IMR-90 (cell line): ENCODE measurements at regions not wholly inside any gene's neighbourhood (a gene's known extent, or its start where the extent isn't known, plus 50 kb on each side); places are given as distances from the start of the nearest gene placed in this dataset.

Experiments
- ATAC-seq: fragments of 200-7000 bp; cut with Tn5 transposase; 2 replicates; pipeline ENCODE4 v1.9.1; 2020; ENCODE audit warnings: low read depth, mild to moderate bottlenecking, moderate library complexity
- BruUV-seq: library from RNA; stranded (reverse); fragments of 400-500 nt; replicated peaks from 2 replicates; lab custom pipeline; 2021; lab: Mats Ljungman, UMichigan
- CTCF ChIA-PET: fragments of 300-600 bp; formaldehyde crosslinking; extraction: SDS; loops from one replicate; lab custom pipeline; 2021; ENCODE audit warnings: antibody characterized with exemption; lab: Yijun Ruan, JAX
- POLR2A ChIA-PET: fragments of 300-600 bp; sonication (Branson Sonifier 250); formaldehyde crosslinking; loops from one replicate; lab custom pipeline; 2022; ENCODE audit warnings: antibody characterized with exemption; ENCODE audit not compliant: unreplicated experiment; lab: Charles Lee
- DNase-seq: peaks from one replicate; pipeline ENCODE4 v3.0.0; 2013
- H2AFZ ChIP-seq: replicated peaks from 2 replicates; pipeline ENCODE3; 2013; ENCODE audit warnings: low read length, mild to moderate bottlenecking; ENCODE audit not compliant: poor library complexity
- H2AK5ac ChIP-seq: 2 replicates; pipeline ENCODE4 v1.6.1; 2013; ENCODE audit warnings: low read depth, low read length, inconsistent platforms
- H2AK9ac ChIP-seq: replicated peaks from 2 replicates; pipeline ENCODE3; 2013; ENCODE audit warnings: mild to moderate bottlenecking, low read depth, low read length, moderate library complexity; ENCODE audit not compliant: poor library complexity
- H2BK120ac ChIP-seq: 2 replicates; pipeline ENCODE4 v1.6.1; 2013; ENCODE audit warnings: low read depth, low read length, inconsistent platforms
- H2BK15ac ChIP-seq: 3 replicates; pipeline ENCODE4 v1.6.1; 2013; ENCODE audit warnings: low read depth, low read length, inconsistent platforms
- H2BK20ac ChIP-seq: 2 replicates; pipeline ENCODE4 v1.6.1; 2013; ENCODE audit warnings: low read depth, mild to moderate bottlenecking, inconsistent platforms, low read length, moderate library complexity
- H2BK5ac ChIP-seq: 2 replicates; pipeline ENCODE4 v1.6.1; 2013; ENCODE audit warnings: mild to moderate bottlenecking, low read depth, low read length, inconsistent platforms; ENCODE audit not compliant: poor library complexity, severe bottlenecking
- H3K14ac ChIP-seq: replicated peaks from 2 replicates; pipeline ENCODE4 v1.6.1; 2013; ENCODE audit warnings: low read depth, low read length, inconsistent platforms
- H3K18ac ChIP-seq: 2 replicates; pipeline ENCODE4 v1.6.1; 2013; ENCODE audit warnings: low read depth, low read length, control low read depth
- H3K23ac ChIP-seq: 2 replicates; pipeline ENCODE4 v1.6.1; 2013; ENCODE audit warnings: low read depth, low read length, inconsistent platforms
- H3K27ac ChIP-seq: 2 replicates; pipeline ENCODE4 v1.5.1; 2013; ENCODE audit warnings: mild to moderate bottlenecking, control low read depth, low read length; ENCODE audit not compliant: insufficient read depth
- H3K27me3 ChIP-seq: 2 replicates; pipeline ENCODE4 v1.6.1; 2013; ENCODE audit warnings: low read length; ENCODE audit not compliant: control insufficient read depth, insufficient read depth
- H3K36me3 ChIP-seq: 2 replicates; pipeline ENCODE4 v1.6.1; 2013; ENCODE audit warnings: low read length, mixed read lengths; ENCODE audit not compliant: control insufficient read depth, insufficient read depth
- H3K4ac ChIP-seq: 2 replicates; pipeline ENCODE4 v1.6.1; 2013; ENCODE audit warnings: low read depth, low read length, inconsistent platforms
- H3K4me1 ChIP-seq: 2 replicates; pipeline ENCODE4 v1.6.1; 2013; ENCODE audit warnings: low read length, mixed read lengths; ENCODE audit not compliant: control insufficient read depth, insufficient read depth
- H3K4me2 ChIP-seq: 2 replicates; pipeline ENCODE4 v1.6.1; 2013; ENCODE audit warnings: low read depth, mild to moderate bottlenecking, control low read depth, low read length, moderate library complexity
- H3K4me3 ChIP-seq: 2 replicates; pipeline ENCODE4 v1.5.1; 2013; ENCODE audit warnings: low read depth, mild to moderate bottlenecking, control low read depth, low read length, moderate library complexity; ENCODE audit not compliant: insufficient read depth
- H3K56ac ChIP-seq: 2 replicates; pipeline ENCODE4 v1.6.1; 2013; ENCODE audit warnings: low read length, inconsistent platforms; ENCODE audit not compliant: insufficient read depth; ENCODE audit errors: extremely low read depth
- H3K79me1 ChIP-seq, 2 experiments: 2 replicates each; pipeline ENCODE4 v1.6.1; 2013; ENCODE audit warnings: low read length in 2 of 2, inconsistent platforms in 1 of 2, low read depth in 1 of 2
- H3K9ac ChIP-seq: 2 replicates; pipeline ENCODE4 v1.6.1; 2013; ENCODE audit warnings: low read depth, low read length, control low read depth
- H3K9me1 ChIP-seq: 2 replicates; pipeline ENCODE4 v1.6.1; 2013; ENCODE audit warnings: low read length, inconsistent platforms; ENCODE audit not compliant: insufficient read depth
- H3K9me3 ChIP-seq: 2 replicates; pipeline ENCODE4 v1.6.1; 2013; ENCODE audit warnings: low read length; ENCODE audit not compliant: control insufficient read depth, insufficient read depth
- H4K20me1 ChIP-seq: 2 replicates; pipeline ENCODE4 v1.6.1; 2013; ENCODE audit warnings: low read length, inconsistent platforms; ENCODE audit not compliant: insufficient read depth
- H4K5ac ChIP-seq: 2 replicates; pipeline ENCODE4 v1.6.1; 2013; ENCODE audit warnings: mild to moderate bottlenecking, low read depth, low read length, control low read depth
- H4K8ac ChIP-seq, 2 experiments: 2 replicates each; pipeline ENCODE4 v1.6.1; 2013; ENCODE audit warnings: low read depth in 2 of 2, low read length in 2 of 2, control low read depth in 1 of 2, inconsistent platforms in 1 of 2
- H4K91ac ChIP-seq: 2 replicates; pipeline ENCODE4 v1.6.1; 2013; ENCODE audit warnings: low read depth, low read length, inconsistent platforms; ENCODE audit not compliant: insufficient read depth
- BHLHE40 ChIP-seq: fragments of 150-350 bp; IDR thresholded peaks from 2 replicates; pipeline ENCODE4 v1.6.1; 2016; ENCODE audit warnings: mild to moderate bottlenecking, low read depth, low read length
- CEBPB ChIP-seq: IDR thresholded peaks from 2 replicates; pipeline ENCODE4 v1.6.1; 2012; ENCODE audit warnings: low read depth, low read length, improper control_type of control experiment
- CHD1 ChIP-seq: IDR thresholded peaks from 2 replicates; pipeline ENCODE4 v1.6.1; 2012; ENCODE audit warnings: low read depth, low read length, improper control_type of control experiment
- FOS ChIP-seq: fragments of 150-350 bp; IDR thresholded peaks from 2 replicates; pipeline ENCODE4 v1.6.1; 2016; ENCODE audit warnings: low read depth, low read length
- MAFK ChIP-seq: IDR thresholded peaks from 2 replicates; pipeline ENCODE4 v1.6.1; 2012; ENCODE audit warnings: low read depth, low read length, improper control_type of control experiment
- MAZ ChIP-seq: IDR thresholded peaks from 2 replicates; pipeline ENCODE4 v1.6.1; 2012; ENCODE audit warnings: low read depth, mild to moderate bottlenecking, low read length, improper control_type of control experiment, moderate library complexity, borderline replicate concordance
- MXI1 ChIP-seq: IDR thresholded peaks from 2 replicates; pipeline ENCODE4 v1.6.1; 2012; ENCODE audit warnings: low read depth, mild to moderate bottlenecking, low read length, moderate library complexity, borderline replicate concordance
- NFE2L2 ChIP-seq: fragments of 150-350 bp; IDR thresholded peaks from 2 replicates; pipeline ENCODE4 v1.6.1; 2016; ENCODE audit warnings: low read depth, mild to moderate bottlenecking, low read length
- POLR2A ChIP-seq: IDR thresholded peaks from 2 replicates; pipeline ENCODE4 v1.6.1; 2012; ENCODE audit warnings: mild to moderate bottlenecking, low read depth, low read length
- RAD21 ChIP-seq: IDR thresholded peaks from 2 replicates; pipeline ENCODE4 v1.6.1; 2012; ENCODE audit warnings: low read length, improper control_type of control experiment
- RCOR1 ChIP-seq: IDR thresholded peaks from 2 replicates; pipeline ENCODE4 v1.6.1; 2012; ENCODE audit warnings: mild to moderate bottlenecking, low read length, improper control_type of control experiment; ENCODE audit not compliant: insufficient replicate concordance
- RFX5 ChIP-seq: IDR thresholded peaks from 2 replicates; pipeline ENCODE4 v1.8.0; 2012; ENCODE audit warnings: low read depth, mild to moderate bottlenecking, low read length, moderate library complexity
- SMC3 ChIP-seq: fragments of 150-350 bp; IDR thresholded peaks from 2 replicates; pipeline ENCODE4 v1.6.1; 2016; ENCODE audit warnings: low read depth, mild to moderate bottlenecking, antibody characterized with exemption, low read length, moderate library complexity
- whole genome bisulfite sequencing, 2 experiments: methylation state at CpG; one replicate each; pipeline versions ENCODE4 v1.1.5 to v1.1.7; 2013; ENCODE audit warnings: missing lambda C conversion rate in 2 of 2; ENCODE audit not compliant: insufficient read length in 1 of 2; ENCODE audit errors: extremely low coverage in 2 of 2; 5-methylcytosine and 5-hydroxymethylcytosine counted together
- dilution Hi-C: fragments of 300-500 bp; cut with HindIII; formaldehyde crosslinking; loops from one replicate; pipeline ENCODE4 v1.14.3; 2018; ENCODE audit warnings: low sequenced_read_pairs; ENCODE audit not compliant: unreplicated experiment
- in situ Hi-C: fragments of 300-500 bp; cut with MboI; formaldehyde crosslinking; loops from 3 replicates; pipeline ENCODE4 v1.14.3; 2019; ENCODE audit warnings: low sequenced_read_pairs, inconsistent platforms, mixed read lengths
- intact Hi-C: fragments of 100-400 bp; cut with micrococcal nuclease; formaldehyde crosslinking; loops from 2 replicates; pipeline ENCODE4 v1.10.0; 2022
- TF ChIP-seq, protein P1 (sequence below): conservative IDR thresholded peaks from 2 replicates; pipeline ENCODE4 v1.5.1; 2012; ENCODE audit warnings: mild to moderate bottlenecking, low read depth, low read length, improper control_type of control experiment
- TF ChIP-seq, protein P2 (sequence below): fragments of 150-350 bp; IDR thresholded peaks from 2 replicates; pipeline ENCODE4 v1.6.1; 2017; ENCODE audit warnings: mild to moderate bottlenecking, antibody characterized with exemption, low read length, low read depth
- TF ChIP-seq, protein P3 (sequence below): fragments of 150-350 bp; IDR thresholded peaks from 2 replicates; pipeline ENCODE4 v1.6.1; 2016; ENCODE audit warnings: low read depth, mild to moderate bottlenecking, low read length, moderate library complexity, borderline replicate concordance

DNA sequence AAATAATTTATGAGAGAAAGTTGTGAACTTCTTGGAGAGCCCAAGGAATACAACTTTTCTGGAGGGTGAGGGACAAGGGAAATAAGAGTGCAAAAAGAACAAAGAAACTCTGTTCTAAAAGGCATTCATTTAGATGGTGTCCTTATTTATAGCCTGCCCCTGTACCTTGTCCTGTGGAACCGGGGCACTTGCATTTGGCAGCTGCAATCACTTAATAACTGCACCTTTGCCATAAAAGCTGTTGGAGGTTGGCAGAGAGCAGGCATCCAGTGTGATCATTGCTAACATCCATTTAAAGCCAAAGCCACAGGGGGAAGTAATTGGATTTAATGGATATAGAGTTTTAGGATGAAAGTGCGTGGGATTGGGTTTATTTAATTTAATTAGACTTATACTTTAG lies 50.8 kb upstream of the SGK1 start:
- ChIA-PET CTCF (interaction anchor here (0.6 kb wide), 1 partner anchor 95 kb away, joined by 8 read pairs; no protein-coding TSS in a partner anchor), POLR2A (no interaction called here)
- DNase-seq (no peak), ATAC-seq (no peak)
- H4K8ac ChIP-seq, result no peak overlapping the region
- H3K23ac ChIP-seq, result no peak overlapping the region
- TF ChIP-seq FOS, result no peak
- TF ChIP-seq, protein P1, sequence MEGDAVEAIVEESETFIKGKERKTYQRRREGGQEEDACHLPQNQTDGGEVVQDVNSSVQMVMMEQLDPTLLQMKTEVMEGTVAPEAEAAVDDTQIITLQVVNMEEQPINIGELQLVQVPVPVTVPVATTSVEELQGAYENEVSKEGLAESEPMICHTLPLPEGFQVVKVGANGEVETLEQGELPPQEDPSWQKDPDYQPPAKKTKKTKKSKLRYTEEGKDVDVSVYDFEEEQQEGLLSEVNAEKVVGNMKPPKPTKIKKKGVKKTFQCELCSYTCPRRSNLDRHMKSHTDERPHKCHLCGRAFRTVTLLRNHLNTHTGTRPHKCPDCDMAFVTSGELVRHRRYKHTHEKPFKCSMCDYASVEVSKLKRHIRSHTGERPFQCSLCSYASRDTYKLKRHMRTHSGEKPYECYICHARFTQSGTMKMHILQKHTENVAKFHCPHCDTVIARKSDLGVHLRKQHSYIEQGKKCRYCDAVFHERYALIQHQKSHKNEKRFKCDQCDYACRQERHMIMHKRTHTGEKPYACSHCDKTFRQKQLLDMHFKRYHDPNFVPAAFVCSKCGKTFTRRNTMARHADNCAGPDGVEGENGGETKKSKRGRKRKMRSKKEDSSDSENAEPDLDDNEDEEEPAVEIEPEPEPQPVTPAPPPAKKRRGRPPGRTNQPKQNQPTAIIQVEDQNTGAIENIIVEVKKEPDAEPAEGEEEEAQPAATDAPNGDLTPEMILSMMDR, result no peak
- no peak for TF ChIP-seq NFE2L2
- TF ChIP-seq RCOR1, result no peak
- no peak for TF ChIP-seq CHD1
- no peak for TF ChIP-seq RFX5
- TF ChIP-seq MXI1, result no peak
- TF ChIP-seq MAFK, result no peak
- TF ChIP-seq CEBPB, result no peak
- TF ChIP-seq SMC3, result no peak
- TF ChIP-seq POLR2A, result no peak
- no peak for TF ChIP-seq RAD21
- no peak for TF ChIP-seq BHLHE40
- TF ChIP-seq, protein P2, sequence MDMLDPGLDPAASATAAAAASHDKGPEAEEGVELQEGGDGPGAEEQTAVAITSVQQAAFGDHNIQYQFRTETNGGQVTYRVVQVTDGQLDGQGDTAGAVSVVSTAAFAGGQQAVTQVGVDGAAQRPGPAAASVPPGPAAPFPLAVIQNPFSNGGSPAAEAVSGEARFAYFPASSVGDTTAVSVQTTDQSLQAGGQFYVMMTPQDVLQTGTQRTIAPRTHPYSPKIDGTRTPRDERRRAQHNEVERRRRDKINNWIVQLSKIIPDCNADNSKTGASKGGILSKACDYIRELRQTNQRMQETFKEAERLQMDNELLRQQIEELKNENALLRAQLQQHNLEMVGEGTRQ, result no peak
- TF ChIP-seq, protein P3, sequence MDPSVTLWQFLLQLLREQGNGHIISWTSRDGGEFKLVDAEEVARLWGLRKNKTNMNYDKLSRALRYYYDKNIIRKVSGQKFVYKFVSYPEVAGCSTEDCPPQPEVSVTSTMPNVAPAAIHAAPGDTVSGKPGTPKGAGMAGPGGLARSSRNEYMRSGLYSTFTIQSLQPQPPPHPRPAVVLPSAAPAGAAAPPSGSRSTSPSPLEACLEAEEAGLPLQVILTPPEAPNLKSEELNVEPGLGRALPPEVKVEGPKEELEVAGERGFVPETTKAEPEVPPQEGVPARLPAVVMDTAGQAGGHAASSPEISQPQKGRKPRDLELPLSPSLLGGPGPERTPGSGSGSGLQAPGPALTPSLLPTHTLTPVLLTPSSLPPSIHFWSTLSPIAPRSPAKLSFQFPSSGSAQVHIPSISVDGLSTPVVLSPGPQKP, result no peak
- no peak for TF ChIP-seq MAZ
- H2BK20ac ChIP-seq, result no peak overlapping the region
- no peaks in the 10 kb centered on the region for H3K27me3 ChIP-seq
- intact Hi-C loops, result no loop called here
- 100% methylated on average over 1 of the region's 2 CpGs; no CpG with 5 or more reads in 1 of the 2 experiments for WGBS, 2 experiments
- no peak overlapping the region for H2BK120ac ChIP-seq
- no peak overlapping the region for H2AFZ ChIP-seq
- H3K4me1 ChIP-seq, result peaks cover 5% of the 10 kb centered on the region
- in situ Hi-C loops, result no loop called here
- peaks cover 4% of the 10 kb centered on the region; the same call in 1 of the 2 replicates for H3K9me1 ChIP-seq
- no peak overlapping the region for H2AK5ac ChIP-seq
- H3K79me1 ChIP-seq, result no peaks in the 10 kb centered on the region
- no peaks in the 10 kb centered on the region for H3K36me3 ChIP-seq
- no peak overlapping the region for H3K9ac ChIP-seq
- H3K27ac ChIP-seq, result no peak overlapping the region
- H3K56ac ChIP-seq, result no peak overlapping the region
- no peak overlapping the region for H3K18ac ChIP-seq
- H2BK15ac ChIP-seq, result no peak overlapping the region
- H4K5ac ChIP-seq, result no peak overlapping the region
- H3K4me3 ChIP-seq, result no peak overlapping the region
- dilution Hi-C loops, result no loop called here
- H2AK9ac ChIP-seq, result no peak overlapping the region
- no peak overlapping the region for H3K4me2 ChIP-seq
- H4K91ac ChIP-seq, result no peak overlapping the region
- H3K9me3 ChIP-seq, result no peaks in the 10 kb centered on the region
- no peak overlapping the region for H3K14ac ChIP-seq
- H4K20me1 ChIP-seq, result no peaks in the 10 kb centered on the region
- no peak overlapping the region for H3K4ac ChIP-seq
- no peak overlapping the region for H2BK5ac ChIP-seq
- no TSS peak for BruUV-seq
